Neural cell (in vitro differentiated cells): ENCODE measurements at regions not wholly inside any gene's neighbourhood (a gene's known extent, or its start where the extent isn't known, plus 50 kb on each side); places are given as distances from the start of the nearest gene placed in this dataset.

Source experiments
- EP300 ChIP-seq: fragments of 450-650 bp; conservative IDR thresholded peaks from 2 replicates; pipeline ENCODE4 v1.6.1; 2014; ENCODE audit warnings: antibody characterized with exemption, mild to moderate bottlenecking, moderate library complexity; ENCODE audit not compliant: poor library complexity, severe bottlenecking
- EZH2 ChIP-seq: fragments of 200-600, 300-800 bp; shearing (Covaris generic), sonication (generic); IDR thresholded peaks from 2 replicates; pipeline ENCODE4 v1.6.1; 2014; ENCODE audit warnings: antibody characterized with exemption, low read length, borderline replicate concordance, mild to moderate bottlenecking; ENCODE audit not compliant: insufficient read depth, poor library complexity, severe bottlenecking
- POLR2AphosphoS5 ChIP-seq: IDR thresholded peaks from 2 replicates; pipeline ENCODE4 v1.6.1; 2012
- RAD21 ChIP-seq: fragments of 450-650 bp; conservative IDR thresholded peaks from 2 replicates; pipeline ENCODE4 v1.6.1; 2014; ENCODE audit warnings: antibody characterized with exemption, mild to moderate bottlenecking, moderate library complexity
- SMC3 ChIP-seq: fragments of 450-650 bp; conservative IDR thresholded peaks from 2 replicates; pipeline ENCODE4 v1.6.1; 2014; ENCODE audit warnings: antibody characterized with exemption, mild to moderate bottlenecking, moderate library complexity; ENCODE audit not compliant: poor library complexity
- TAF1 ChIP-seq: IDR thresholded peaks from 2 replicates; pipeline ENCODE4 v1.6.1; 2012; ENCODE audit warnings: low read depth
- TF ChIP-seq, protein P1 (sequence below): fragments of 450-650 bp; IDR thresholded peaks from 2 replicates; pipeline ENCODE4 v1.5.1; 2014; ENCODE audit warnings: antibody characterized with exemption, mild to moderate bottlenecking, moderate library complexity; ENCODE audit not compliant: poor library complexity, severe bottlenecking
- TF ChIP-seq, protein P2 (sequence below): IDR thresholded peaks from 2 replicates; pipeline ENCODE4 v1.6.1; 2012; ENCODE audit warnings: borderline replicate concordance

DNA sequence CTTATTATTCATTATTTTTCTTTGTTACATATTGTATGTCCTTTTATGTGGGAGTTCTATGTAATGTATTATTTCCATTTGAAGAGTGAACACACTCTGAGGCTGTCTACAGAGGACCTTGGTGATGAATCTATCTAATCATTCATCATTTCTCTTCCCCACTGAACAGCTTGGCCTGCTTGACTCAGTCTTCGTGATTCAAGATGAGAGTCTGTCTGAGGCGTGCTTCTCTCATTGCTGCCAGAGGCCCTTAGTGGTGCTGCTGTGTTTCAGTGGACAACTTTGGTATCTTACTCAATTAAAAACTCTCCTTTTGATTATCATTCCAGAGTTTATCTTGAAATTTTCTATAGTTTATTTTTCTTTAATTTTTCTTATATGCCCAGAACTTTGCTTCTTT is 318.1 kb upstream of the DAB2 start:
- TF ChIP-seq POLR2AphosphoS5, result no peak
- TF ChIP-seq EZH2, result no peak
- TF ChIP-seq, protein P1, sequence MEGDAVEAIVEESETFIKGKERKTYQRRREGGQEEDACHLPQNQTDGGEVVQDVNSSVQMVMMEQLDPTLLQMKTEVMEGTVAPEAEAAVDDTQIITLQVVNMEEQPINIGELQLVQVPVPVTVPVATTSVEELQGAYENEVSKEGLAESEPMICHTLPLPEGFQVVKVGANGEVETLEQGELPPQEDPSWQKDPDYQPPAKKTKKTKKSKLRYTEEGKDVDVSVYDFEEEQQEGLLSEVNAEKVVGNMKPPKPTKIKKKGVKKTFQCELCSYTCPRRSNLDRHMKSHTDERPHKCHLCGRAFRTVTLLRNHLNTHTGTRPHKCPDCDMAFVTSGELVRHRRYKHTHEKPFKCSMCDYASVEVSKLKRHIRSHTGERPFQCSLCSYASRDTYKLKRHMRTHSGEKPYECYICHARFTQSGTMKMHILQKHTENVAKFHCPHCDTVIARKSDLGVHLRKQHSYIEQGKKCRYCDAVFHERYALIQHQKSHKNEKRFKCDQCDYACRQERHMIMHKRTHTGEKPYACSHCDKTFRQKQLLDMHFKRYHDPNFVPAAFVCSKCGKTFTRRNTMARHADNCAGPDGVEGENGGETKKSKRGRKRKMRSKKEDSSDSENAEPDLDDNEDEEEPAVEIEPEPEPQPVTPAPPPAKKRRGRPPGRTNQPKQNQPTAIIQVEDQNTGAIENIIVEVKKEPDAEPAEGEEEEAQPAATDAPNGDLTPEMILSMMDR, result no peak
- TF ChIP-seq EP300, result no peak
- TF ChIP-seq, protein P2, sequence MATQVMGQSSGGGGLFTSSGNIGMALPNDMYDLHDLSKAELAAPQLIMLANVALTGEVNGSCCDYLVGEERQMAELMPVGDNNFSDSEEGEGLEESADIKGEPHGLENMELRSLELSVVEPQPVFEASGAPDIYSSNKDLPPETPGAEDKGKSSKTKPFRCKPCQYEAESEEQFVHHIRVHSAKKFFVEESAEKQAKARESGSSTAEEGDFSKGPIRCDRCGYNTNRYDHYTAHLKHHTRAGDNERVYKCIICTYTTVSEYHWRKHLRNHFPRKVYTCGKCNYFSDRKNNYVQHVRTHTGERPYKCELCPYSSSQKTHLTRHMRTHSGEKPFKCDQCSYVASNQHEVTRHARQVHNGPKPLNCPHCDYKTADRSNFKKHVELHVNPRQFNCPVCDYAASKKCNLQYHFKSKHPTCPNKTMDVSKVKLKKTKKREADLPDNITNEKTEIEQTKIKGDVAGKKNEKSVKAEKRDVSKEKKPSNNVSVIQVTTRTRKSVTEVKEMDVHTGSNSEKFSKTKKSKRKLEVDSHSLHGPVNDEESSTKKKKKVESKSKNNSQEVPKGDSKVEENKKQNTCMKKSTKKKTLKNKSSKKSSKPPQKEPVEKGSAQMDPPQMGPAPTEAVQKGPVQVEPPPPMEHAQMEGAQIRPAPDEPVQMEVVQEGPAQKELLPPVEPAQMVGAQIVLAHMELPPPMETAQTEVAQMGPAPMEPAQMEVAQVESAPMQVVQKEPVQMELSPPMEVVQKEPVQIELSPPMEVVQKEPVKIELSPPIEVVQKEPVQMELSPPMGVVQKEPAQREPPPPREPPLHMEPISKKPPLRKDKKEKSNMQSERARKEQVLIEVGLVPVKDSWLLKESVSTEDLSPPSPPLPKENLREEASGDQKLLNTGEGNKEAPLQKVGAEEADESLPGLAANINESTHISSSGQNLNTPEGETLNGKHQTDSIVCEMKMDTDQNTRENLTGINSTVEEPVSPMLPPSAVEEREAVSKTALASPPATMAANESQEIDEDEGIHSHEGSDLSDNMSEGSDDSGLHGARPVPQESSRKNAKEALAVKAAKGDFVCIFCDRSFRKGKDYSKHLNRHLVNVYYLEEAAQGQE, result no peak
- no peak for TF ChIP-seq SMC3
- no peak for TF ChIP-seq TAF1
- no peak for TF ChIP-seq RAD21
